ENCODE measurements at regions not wholly inside any gene's neighbourhood (a gene's known extent, or its start where the extent isn't known, plus 50 kb on each side); places are given as distances from the start of the nearest gene placed in this dataset.

DNA sequence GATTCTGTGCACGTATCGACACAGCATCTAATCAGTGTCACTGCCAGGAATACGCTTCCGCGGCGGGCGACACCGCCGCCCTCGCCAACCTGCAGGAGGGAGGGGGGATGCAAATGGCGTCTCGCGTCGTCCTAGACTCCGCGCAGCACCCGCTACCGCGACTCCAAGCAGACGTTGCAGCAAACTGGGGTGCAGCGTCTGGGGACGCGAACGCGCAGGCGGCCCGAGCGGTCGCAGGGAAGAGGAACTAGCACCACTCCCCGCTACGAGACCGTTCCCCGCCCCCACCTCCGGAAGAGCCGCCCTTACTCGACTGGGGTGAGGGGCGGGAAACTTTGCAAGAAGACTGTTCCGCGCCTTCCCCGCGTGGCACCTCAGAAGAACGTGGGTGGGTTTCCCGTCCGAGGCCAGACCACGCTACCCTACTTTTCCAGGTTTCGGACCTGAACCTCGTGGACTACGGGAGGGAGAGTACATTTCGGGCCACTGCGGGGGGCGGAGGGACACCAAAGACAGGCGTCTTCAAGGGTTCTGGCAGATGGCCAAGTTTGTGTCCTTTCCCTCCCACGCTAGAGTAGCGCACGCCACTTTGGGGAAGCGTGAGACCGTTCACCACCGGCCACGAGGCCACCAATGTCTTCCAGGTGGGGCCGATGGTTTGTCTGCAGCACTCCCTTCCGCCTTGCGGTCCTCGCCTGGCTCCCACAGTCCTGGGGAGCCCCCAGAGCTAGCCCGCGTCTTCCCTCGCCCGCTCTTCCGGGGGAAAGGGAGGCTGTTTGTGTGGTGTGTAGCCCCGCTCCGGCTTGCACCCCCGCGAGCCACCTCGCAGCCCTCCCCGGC, 78.0 kb upstream of the BCOR start:
- intact Hi-C loops (cut with DNase I), result loop anchor here in 1 of 2 donors (10.0 kb wide), 1 partner anchor 161 kb away; no protein-coding TSS in a partner anchor
- Histone ChIP-seq H3K27me3 (peaks cover 0 to 31% of the 10 kb centered on the region in 2 donors), H3K4me3 (peak overlapping the region; percentile 37 to 49), H3K9me3 (no peaks in the 10 kb centered on the region), H3K27ac (peak overlapping the region; percentile 91 to 98), H3K4me1 (peaks cover 6 to 30% of the 10 kb centered on the region in 2 donors), H3K36me3 (no peaks in the 10 kb centered on the region)
- ATAC-seq (peak; percentile 62), DNase-seq (peak in 3 of 4 donors; percentile 69 to 92 (median 84))
- TF ChIP-seq, protein P1, sequence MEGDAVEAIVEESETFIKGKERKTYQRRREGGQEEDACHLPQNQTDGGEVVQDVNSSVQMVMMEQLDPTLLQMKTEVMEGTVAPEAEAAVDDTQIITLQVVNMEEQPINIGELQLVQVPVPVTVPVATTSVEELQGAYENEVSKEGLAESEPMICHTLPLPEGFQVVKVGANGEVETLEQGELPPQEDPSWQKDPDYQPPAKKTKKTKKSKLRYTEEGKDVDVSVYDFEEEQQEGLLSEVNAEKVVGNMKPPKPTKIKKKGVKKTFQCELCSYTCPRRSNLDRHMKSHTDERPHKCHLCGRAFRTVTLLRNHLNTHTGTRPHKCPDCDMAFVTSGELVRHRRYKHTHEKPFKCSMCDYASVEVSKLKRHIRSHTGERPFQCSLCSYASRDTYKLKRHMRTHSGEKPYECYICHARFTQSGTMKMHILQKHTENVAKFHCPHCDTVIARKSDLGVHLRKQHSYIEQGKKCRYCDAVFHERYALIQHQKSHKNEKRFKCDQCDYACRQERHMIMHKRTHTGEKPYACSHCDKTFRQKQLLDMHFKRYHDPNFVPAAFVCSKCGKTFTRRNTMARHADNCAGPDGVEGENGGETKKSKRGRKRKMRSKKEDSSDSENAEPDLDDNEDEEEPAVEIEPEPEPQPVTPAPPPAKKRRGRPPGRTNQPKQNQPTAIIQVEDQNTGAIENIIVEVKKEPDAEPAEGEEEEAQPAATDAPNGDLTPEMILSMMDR (IDR thresholded peaks at IDR 0.05), result no peak

DNA sequence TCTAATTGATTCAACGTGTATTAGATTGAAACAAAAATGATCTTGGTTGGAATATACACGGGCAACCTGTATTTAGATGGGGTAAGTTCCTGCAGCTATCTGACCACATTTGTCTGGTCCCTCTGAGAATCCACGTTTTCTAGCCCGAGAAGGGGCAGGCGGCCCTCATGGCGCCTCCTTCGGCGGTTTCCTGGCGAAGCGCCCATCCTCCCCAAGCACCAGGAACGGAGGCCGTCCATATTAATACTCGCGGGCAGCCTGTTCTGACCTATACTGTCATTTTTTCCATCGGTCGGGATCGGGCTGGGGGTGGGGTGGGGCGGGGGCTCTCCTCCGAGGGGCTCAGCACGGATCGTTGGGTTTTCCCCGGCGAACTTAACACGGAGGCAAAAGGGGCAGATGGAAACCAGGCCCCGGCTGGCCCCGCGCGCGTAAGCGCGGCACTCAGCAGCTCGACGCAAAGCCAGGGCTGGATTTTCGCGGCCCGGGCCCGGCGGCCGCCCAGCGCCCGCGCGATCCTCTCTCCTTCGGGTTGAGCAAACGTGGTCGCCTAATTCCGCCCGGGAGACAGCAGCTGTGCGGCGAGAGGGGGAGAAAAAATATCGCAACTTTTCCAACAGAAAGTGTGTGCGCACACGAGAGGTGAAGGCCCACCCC, 77.2 kb upstream of the BCOR start:
- Histone ChIP-seq H3K36me3 (no peaks in the 10 kb centered on the region), H3K4me1 (peaks cover 6 to 32% of the 10 kb centered on the region in 2 donors), H3K9me3 (no peaks in the 10 kb centered on the region), H3K27ac (peak overlapping the region; percentile 91 to 98), H3K27me3 (peaks cover 0 to 31% of the 10 kb centered on the region in 2 donors), H3K4me3 (peak overlapping the region; percentile 37 to 49)
- ATAC-seq (peak; percentile 35), DNase-seq (peak in 2 of 4 donors; percentile 43 to 80)
- TF ChIP-seq, protein P1 (IDR thresholded peaks at IDR 0.05), result no peak
- intact Hi-C loops (cut with DNase I), result loop anchor here in 1 of 2 donors (10.0 kb wide), 1 partner anchor 160 kb away; no protein-coding TSS in a partner anchor

DNA sequence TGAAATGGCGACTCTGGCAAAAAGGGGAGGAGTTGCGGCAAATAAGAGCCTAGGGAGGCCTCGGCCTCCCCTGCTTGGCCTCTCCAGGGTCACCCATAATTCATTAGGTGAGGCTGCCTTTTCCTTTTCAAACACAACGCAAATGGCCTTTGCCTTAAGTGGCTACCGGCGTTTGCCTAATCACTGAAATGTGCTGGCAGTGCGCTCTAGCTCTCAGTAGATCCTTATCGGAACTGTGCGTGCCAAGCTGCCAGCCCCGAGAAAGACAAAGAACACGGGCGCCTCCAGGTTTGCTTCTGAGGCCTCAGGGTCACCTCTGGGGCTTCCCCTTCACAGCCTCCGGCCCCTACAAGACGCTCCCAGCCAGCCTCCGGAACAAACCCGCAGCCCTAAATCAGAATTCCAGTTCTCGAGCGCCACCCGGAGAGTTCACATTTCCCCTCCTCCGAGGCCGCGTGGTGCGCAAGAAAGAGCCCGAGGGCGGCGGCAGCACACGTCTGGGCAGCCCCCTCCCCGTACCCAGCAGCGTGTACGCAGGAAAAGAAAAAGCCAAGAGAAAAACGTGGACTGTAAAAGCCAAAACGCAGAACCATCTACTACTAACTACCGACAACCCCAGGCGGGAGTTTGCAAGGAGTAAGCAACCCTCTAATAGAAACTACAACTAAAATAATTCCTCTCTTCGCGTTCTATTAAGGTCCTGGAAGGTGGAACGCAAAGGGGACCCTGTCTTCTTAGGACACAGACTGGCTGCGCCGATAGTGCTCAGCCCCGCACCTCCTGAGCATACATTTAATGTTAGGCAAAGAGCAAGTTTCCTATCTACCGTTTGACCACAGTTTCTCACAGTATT, 76.5 kb upstream of the BCOR start:
- DNase-seq (peak in 2 of 4 donors; percentile 65 to 81), ATAC-seq (peak; percentile 5)
- H3K27ac ChIP-seq, result peak overlapping the region; percentile 91 to 98
- peaks cover 0 to 32% of the 10 kb centered on the region in 2 donors for H3K27me3 ChIP-seq
- H3K4me3 ChIP-seq, result peak overlapping the region in 1 of 2 donors; percentile 49
- H3K4me1 ChIP-seq, result peaks cover 6 to 36% of the 10 kb centered on the region in 2 donors
- TF ChIP-seq, protein P1 (IDR thresholded peaks at IDR 0.05), result no peak
- H3K36me3 ChIP-seq, result no peaks in the 10 kb centered on the region
- no peaks in the 10 kb centered on the region for H3K9me3 ChIP-seq
- intact Hi-C loops (cut with DNase I), result loop anchor here in 1 of 2 donors (10.0 kb wide), 1 partner anchor 159 kb away; no protein-coding TSS in a partner anchor

DNA sequence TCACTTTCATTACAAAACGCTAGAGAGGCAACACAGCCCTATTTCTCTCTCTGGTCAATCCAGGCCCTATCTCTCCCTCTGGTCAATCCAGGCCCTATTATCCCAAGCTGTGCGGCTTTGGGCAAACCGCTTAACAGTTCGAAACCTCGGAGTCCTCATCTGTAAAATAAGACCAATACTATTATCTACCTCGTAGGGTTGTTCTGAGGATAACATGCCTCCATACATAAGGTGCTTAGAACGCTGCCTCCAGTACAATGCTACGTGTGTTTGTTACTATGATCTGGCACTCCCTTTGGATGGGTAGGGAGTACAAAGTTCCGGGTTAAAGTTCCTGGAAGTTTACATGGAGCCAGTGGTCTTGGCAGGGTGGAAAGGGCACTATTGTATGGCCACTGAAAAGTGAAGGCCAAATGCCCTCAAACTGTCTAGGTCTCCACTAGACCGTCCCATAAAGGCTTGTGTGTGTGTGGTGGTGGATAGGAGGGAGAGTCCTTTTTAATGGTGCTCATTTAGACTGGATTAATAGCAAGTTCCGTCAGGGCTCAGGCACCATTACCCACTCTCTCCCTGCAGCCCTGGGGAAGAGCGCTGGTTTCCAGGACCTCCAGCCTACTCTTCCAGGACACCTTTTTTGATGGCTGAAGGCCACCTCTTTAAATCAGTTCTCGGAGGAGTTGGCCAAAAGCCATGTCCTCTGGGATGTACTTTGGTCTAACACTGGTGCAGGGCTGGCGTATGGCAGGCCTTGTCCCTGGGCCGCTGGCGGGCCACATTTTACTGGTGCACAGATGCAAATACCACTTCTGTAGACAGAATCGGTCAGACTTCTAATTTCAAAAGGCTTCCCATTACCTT, 75.6 kb upstream of the BCOR start:
- ATAC-seq (no peak), DNase-seq (no peak)
- intact Hi-C loops (cut with DNase I), result loop anchor here in 1 of 2 donors (10.0 kb wide), 1 partner anchor 159 kb away; no protein-coding TSS in a partner anchor
- Histone ChIP-seq H3K27ac (peak overlapping the region; percentile 91 to 98), H3K36me3 (no peaks in the 10 kb centered on the region), H3K9me3 (no peaks in the 10 kb centered on the region), H3K4me1 (peaks cover 6 to 44% of the 10 kb centered on the region in 2 donors), H3K27me3 (peaks cover 0 to 40% of the 10 kb centered on the region in 2 donors), H3K4me3 (no peak overlapping the region)
- TF ChIP-seq, protein P1 (IDR thresholded peaks at IDR 0.05), result no peak

All from left lung (tissue), 4 donors.